ENCODE measurements at regions not wholly inside any gene's neighbourhood (a gene's known extent, or its start where the extent isn't known, plus 50 kb on each side); places are given as distances from the start of the nearest gene placed in this dataset.
A peak's percentile ranks its signal among the peaks of the same experiment; 100 is the strongest.

GRCh38 chr14:26008290-26008689 lies 589.5 kb downstream of the NOVA1 start:
- H3K27me3 ChIP-seq (ENCODE audit: insufficient read depth, low read length): no peaks in the 10 kb centered on the region
- DNase-seq: peak; percentile 54

More at GRCh38 chr14:26008290-26008689, 589.5 kb downstream of the NOVA1 start:
- Histone ChIP-seq H2BK20ac (ENCODE audit: low read depth, low read length, poor library complexity, severe bottlenecking) (no peak overlapping the region), H3K79me1 (ENCODE audit: insufficient read depth, low read depth, low read length, poor library complexity, severe bottlenecking) (no peaks in the 10 kb centered on the region), H3K18ac (ENCODE audit: insufficient read length, low read depth, low read length) (no peak overlapping the region), H3K23ac (ENCODE audit: insufficient read length, low read depth, low read length) (no peak overlapping the region), H2AFZ (ENCODE audit: low read length) (no peak overlapping the region), H3K4me2 (ENCODE audit: insufficient read depth, insufficient read length, low read length) (no peak overlapping the region), H3K23me2 (ENCODE audit: insufficient read length, low read depth, low read length, poor library complexity, severe bottlenecking) (no peaks in the 10 kb centered on the region), H2BK5ac (ENCODE audit: insufficient read length, low read length) (no peak overlapping the region), H2BK15ac (ENCODE audit: low read depth, low read length) (no peak overlapping the region), H3K4me1 (ENCODE audit: insufficient read depth, low read length) (no peaks in the 10 kb centered on the region), H2BK12ac (ENCODE audit: insufficient read length, low read depth, low read length) (no peak overlapping the region), H3K79me2 (ENCODE audit: insufficient read depth, low read length) (no peaks in the 10 kb centered on the region), H4K5ac (ENCODE audit: insufficient read length, low read depth, low read length) (no peak overlapping the region), H2BK120ac (ENCODE audit: low read depth, low read length, poor library complexity, severe bottlenecking) (no peak overlapping the region), H3K56ac (ENCODE audit: insufficient read length, low read depth, low read length) (no peak overlapping the region), H3K9me3 (ENCODE audit: control insufficient read depth, low read depth, low read length) (no peaks in the 10 kb centered on the region), H3T11ph (ENCODE audit: low read length) (no peak overlapping the region), H3K4ac (ENCODE audit: low read depth, low read length) (no peak overlapping the region), H4K20me1 (ENCODE audit: control insufficient read depth, insufficient read depth, insufficient read length) (no peaks in the 10 kb centered on the region), H2AK5ac (ENCODE audit: insufficient read length, low read length) (no peak overlapping the region), H3K27ac (ENCODE audit: insufficient read length, low read depth, low read length) (no peak overlapping the region), H4K8ac (replicated peaks; ENCODE audit: insufficient read length, low read depth, low read length) (no peak overlapping the region), H3K14ac (ENCODE audit: insufficient read depth, low read length) (no peak overlapping the region), H3K9ac (ENCODE audit: extremely low read depth, insufficient read length, low read length) (no peak overlapping the region), H4K91ac (ENCODE audit: insufficient read length, low read depth, low read length) (no peak overlapping the region)
- no CpG with 5 or more reads among the region's 2 CpGs for WGBS (ENCODE audit: extremely low coverage, insufficient read length, low lambda C conversion rate)
- no peaks in the 10 kb centered on the region; a peak in 2 of 7 replicates for H3K36me3 Mint-ChIP-seq (ENCODE audit: insufficient read depth in 1 of 3, low read depth in 3 of 3)
- H3K27ac Mint-ChIP-seq: no peak overlapping the region
- H3K27me3 Mint-ChIP-seq (ENCODE audit: low read depth): no peaks in the 10 kb centered on the region
- H3K4me3 Mint-ChIP-seq: no peak overlapping the region
- TF ChIP-seq CTCF (conservative IDR thresholded peaks at IDR 0.05): peak; percentile 76
- no peaks in the 10 kb centered on the region; a peak in 1 of 5 replicates for H3K9me3 Mint-ChIP-seq
- H3K4me1 Mint-ChIP-seq: no peaks in the 10 kb centered on the region; a peak in 1 of 4 replicates

Measured in H9 (cell line).